ENCODE measurements at regions not wholly inside any gene's neighbourhood (a gene's known extent, or its start where the extent isn't known, plus 50 kb on each side); places are given as distances from the start of the nearest gene placed in this dataset.
"Not testable (repeated sequence)": the region's sequence is repeated elsewhere in the genome, so short reads cannot be mapped to it uniquely, and the experiment has no call there.

DNA sequence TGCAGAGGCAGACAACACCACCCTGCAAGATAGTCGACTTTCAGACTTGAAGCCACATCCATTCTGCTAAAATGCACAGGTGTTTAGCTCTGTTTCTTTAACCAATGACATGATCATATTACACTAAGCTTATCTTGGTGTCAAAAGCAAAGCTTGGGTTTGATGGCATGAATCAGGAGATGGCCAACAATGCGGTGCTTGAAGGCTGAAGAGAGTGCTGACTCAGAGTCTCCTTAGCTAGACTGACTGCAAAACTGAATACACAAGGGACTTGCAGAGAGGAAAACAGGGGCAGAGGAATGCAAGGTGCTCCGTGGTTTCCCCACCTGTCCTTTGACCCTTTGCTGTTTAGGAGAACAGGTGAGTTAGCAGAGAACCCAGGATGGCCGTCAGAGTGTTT, 262.6 kb downstream of the SIPA1L2 start:
- Mint-ChIP-seq H3K27ac (no peak overlapping the region), H3K9me3 (no peaks in the 10 kb centered on the region), H3K4me1 (no peaks in the 10 kb centered on the region), H3K36me3 (no peaks in the 10 kb centered on the region), H3K27me3 (peaks cover 3% of the 10 kb centered on the region), H3K4me3 (no peak overlapping the region)
- CTCF ChIA-PET: no interaction called here
- DNase-seq: no peak

- CTCF ChIA-PET: no interaction called here
- no peaks in the 10 kb centered on the region for H3K9me3 Mint-ChIP-seq
- H3K27me3 Mint-ChIP-seq: peaks cover 3% of the 10 kb centered on the region
These were observed 265.1 kb downstream of the SIPA1L2 start for GRCh38 chr1:232364654-232365382.

DNA sequence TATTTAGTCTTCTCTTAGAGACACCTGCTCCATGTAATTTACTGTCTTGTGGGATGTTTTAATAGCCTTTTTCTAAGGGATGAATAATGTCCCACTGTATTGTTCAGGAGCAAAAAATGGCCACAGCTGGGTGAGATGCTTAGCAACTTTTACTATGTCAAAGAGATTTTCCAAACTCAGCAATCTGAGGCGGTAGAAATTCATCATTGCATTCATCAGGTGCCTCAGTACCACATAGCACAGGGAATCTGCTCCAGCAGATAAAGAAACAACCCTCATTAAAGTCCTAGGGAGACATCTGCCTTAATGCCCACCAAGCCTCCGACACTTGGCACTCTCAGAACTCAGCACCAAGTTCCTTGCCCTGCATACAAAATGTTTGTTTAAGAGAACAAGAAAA, 266.9 kb downstream of the SIPA1L2 start:
- Mint-ChIP-seq H3K27me3 (peaks cover 3% of the 10 kb centered on the region), H3K4me3 (no peak overlapping the region), H3K27ac (no peak overlapping the region), H3K4me1 (no peaks in the 10 kb centered on the region), H3K9me3 (no peaks in the 10 kb centered on the region), H3K36me3 (no peaks in the 10 kb centered on the region)
- CTCF ChIA-PET: no interaction called here
- no peak for DNase-seq

More at GRCh38 chr1:232364654-232365382, 265.1 kb downstream of the SIPA1L2 start:
- H3K4me3 Mint-ChIP-seq: no peak overlapping the region
- no peak overlapping the region for H3K27ac Mint-ChIP-seq
- no peaks in the 10 kb centered on the region for H3K36me3 Mint-ChIP-seq
- no peaks in the 10 kb centered on the region for H3K4me1 Mint-ChIP-seq
- no peak for DNase-seq

- H3K27me3 Mint-ChIP-seq: peaks cover 3% of the 10 kb centered on the region
- H3K27ac Mint-ChIP-seq: no peak overlapping the region
- no peaks in the 10 kb centered on the region for H3K36me3 Mint-ChIP-seq
- no peak for DNase-seq
- no peak overlapping the region for H3K4me3 Mint-ChIP-seq
- CTCF ChIA-PET: no interaction called here
- no peaks in the 10 kb centered on the region for H3K4me1 Mint-ChIP-seq
- H3K9me3 Mint-ChIP-seq: no peaks in the 10 kb centered on the region
These were observed 272.5 kb downstream of the SIPA1L2 start for GRCh38 chr1:232357416-232357815.

DNA sequence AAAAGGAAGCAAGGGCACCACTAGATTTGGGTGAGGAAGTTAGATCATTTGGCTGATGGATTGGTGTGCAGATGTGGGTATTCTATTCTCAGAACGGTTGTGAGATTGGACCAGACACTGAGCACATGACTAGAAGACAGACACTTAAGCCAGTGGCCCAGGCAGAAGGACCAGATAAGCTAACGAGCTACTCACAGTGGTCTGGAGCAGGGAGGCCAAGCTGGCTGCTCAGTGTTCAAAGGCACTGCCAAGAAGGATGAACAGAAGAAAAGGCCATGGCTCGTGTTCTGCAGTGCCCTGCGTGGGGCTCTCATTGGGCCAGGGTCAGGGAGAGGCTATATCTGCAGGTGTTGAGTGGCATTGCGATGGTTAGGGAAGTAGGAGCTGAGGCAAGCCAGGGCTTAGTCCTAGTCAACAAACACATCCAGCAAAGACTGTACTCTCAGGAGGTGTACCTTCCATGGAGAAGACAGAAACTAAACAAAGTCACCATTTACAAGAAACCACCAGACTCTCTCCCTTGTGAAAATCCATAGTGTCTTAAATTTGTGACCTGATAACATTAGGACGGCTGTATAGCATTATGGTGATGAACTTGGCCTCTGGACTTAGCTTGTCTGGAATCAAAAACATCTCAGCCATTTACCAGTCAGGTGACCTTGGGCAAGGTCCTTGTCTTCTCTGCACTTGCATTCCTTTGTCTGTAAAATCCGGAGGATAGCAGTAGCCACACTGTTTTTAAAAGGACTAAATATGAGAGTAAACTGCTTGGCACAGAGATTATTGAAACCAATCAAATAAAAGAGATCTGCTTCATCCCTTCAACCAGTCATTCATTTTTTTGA, 274.5 kb downstream of the SIPA1L2 start:
- CTCF ChIA-PET: no interaction called here
- DNase-seq: no peak
- Mint-ChIP-seq H3K36me3 (no peaks in the 10 kb centered on the region), H3K27ac (no peak overlapping the region), H3K4me3 (no peak overlapping the region), H3K4me1 (no peaks in the 10 kb centered on the region), H3K27me3 (peaks cover 9% of the 10 kb centered on the region), H3K9me3 (no peaks in the 10 kb centered on the region)

DNA sequence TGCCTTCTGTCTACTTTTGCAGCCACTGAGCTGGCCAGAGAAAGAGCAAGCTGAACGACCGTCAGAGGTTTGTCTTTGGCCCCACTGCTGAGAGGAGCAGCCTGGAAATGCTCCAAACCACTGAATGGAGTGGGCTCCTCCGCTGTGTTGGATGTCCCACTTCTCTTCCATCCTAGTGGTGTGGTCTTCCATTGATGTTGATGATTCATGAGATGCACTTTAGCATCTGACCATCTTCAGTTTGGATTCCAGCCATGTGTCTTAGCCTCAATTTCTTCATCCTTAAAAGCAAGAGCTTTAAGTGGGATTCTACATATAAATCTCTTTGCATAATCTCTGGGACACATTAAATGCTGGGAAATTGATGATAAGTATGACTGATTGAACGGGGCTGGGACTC, 276.9 kb downstream of the SIPA1L2 start:
- Mint-ChIP-seq H3K4me3 (no peak overlapping the region), H3K4me1 (no peaks in the 10 kb centered on the region), H3K9me3 (no peaks in the 10 kb centered on the region), H3K27me3 (peaks cover 7% of the 10 kb centered on the region), H3K36me3 (no peaks in the 10 kb centered on the region), H3K27ac (no peak overlapping the region)
- DNase-seq: no peak
- CTCF ChIA-PET: no interaction called here

DNA sequence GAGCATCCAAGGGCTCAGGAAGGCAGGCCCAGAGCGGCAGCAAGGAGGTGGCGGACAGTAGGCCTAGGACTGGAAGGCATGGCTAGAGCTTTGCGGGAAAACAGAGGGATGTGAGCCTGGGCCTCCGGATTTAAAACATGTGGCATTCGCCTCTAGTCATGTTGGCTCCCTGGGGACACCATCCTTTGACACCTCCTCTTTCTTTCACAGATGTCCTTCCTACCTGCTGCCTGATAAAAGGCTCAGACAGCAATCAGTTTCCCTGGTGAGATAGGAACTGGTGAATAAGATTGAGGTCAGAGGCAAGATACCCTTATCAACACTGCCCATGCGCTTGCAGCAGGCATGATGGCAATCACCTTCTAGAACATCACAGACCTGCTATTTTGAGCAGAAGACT, 277.6 kb downstream of the SIPA1L2 start:
- CTCF ChIA-PET: no interaction called here
- H3K9me3 Mint-ChIP-seq: no peaks in the 10 kb centered on the region
- no peak overlapping the region for H3K27ac Mint-ChIP-seq
- DNase-seq: no peak
- H3K27me3 Mint-ChIP-seq: peaks cover 7% of the 10 kb centered on the region
- H3K4me3 Mint-ChIP-seq: no peak overlapping the region
- H3K4me1 Mint-ChIP-seq: no peaks in the 10 kb centered on the region
- no peaks in the 10 kb centered on the region for H3K36me3 Mint-ChIP-seq

- no peak overlapping the region for H3K4me3 Mint-ChIP-seq
These were observed 278.6 kb downstream of the SIPA1L2 start for GRCh38 chr1:232351335-232351734.

GRCh38 chr1:232346844-232347243, 283.1 kb downstream of the SIPA1L2 start:
- CTCF ChIA-PET: no interaction called here
- no peak overlapping the region for H3K27ac Mint-ChIP-seq
- H3K27me3 Mint-ChIP-seq: peaks cover 6% of the 10 kb centered on the region
- peaks cover 3% of the 10 kb centered on the region for H3K9me3 Mint-ChIP-seq
- no peak for DNase-seq
- no peaks in the 10 kb centered on the region for H3K4me1 Mint-ChIP-seq
- H3K4me3 Mint-ChIP-seq: no peak overlapping the region
- H3K36me3 Mint-ChIP-seq: no peaks in the 10 kb centered on the region

More at GRCh38 chr1:232351335-232351734, 278.6 kb downstream of the SIPA1L2 start:
- Mint-ChIP-seq H3K9me3 (no peaks in the 10 kb centered on the region), H3K27ac (no peak overlapping the region), H3K4me1 (no peaks in the 10 kb centered on the region), H3K36me3 (no peaks in the 10 kb centered on the region), H3K27me3 (peaks cover 11% of the 10 kb centered on the region)
- DNase-seq: no peak
- CTCF ChIA-PET: no interaction called here

- Mint-ChIP-seq H3K36me3 (no peaks in the 10 kb centered on the region), H3K27me3 (peaks cover 13% of the 10 kb centered on the region)
These were observed 285.0 kb downstream of the SIPA1L2 start for GRCh38 chr1:232344791-232345399.

GRCh38 chr1:232344186-232344585, 285.7 kb downstream of the SIPA1L2 start:
- H3K4me3 Mint-ChIP-seq, H3K36me3 Mint-ChIP-seq, H3K9me3 Mint-ChIP-seq, H3K27ac Mint-ChIP-seq, CTCF ChIA-PET, H3K4me1 Mint-ChIP-seq, DNase-seq: not testable (repeated sequence)
- H3K27me3 Mint-ChIP-seq: peaks cover 13% of the 10 kb centered on the region

More at GRCh38 chr1:232344791-232345399, 285.0 kb downstream of the SIPA1L2 start:
- Mint-ChIP-seq H3K4me3 (no peak overlapping the region), H3K4me1 (no peaks in the 10 kb centered on the region), H3K27ac (no peak overlapping the region), H3K9me3 (peaks cover 3% of the 10 kb centered on the region)
- CTCF ChIA-PET: no interaction called here
- no peak for DNase-seq

DNA sequence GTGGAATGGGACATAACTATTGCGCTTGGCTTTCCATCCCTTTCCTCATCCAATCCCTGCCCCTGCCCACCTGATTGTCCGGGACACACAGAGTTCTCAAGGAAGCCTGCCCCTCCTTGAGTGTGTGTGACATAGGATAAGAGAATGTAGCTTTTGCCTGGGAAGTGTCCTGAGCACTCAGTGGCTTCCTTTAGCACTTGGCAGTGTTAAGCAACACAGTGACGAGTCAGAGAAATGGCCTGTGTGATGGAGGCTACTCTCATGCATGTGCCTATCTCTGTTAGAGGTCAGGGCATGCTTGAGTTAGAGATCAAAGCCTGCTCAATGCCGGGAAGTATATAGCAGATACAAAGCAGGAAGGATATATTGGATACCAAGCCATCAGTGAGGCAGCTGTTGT, 289.5 kb downstream of the SIPA1L2 start:
- Mint-ChIP-seq H3K9me3 (peaks cover 5% of the 10 kb centered on the region), H3K4me3 (no peak overlapping the region), H3K36me3 (no peaks in the 10 kb centered on the region), H3K27me3 (peaks cover 42% of the 10 kb centered on the region), H3K27ac (no peak overlapping the region), H3K4me1 (peaks cover 7% of the 10 kb centered on the region)
- no peak for DNase-seq
- CTCF ChIA-PET: interaction anchor here (0.6 kb wide), 1 partner anchor 862 kb away, joined by 3 read pairs; no protein-coding TSS in a partner anchor

- peaks cover 55% of the 10 kb centered on the region for H3K27me3 Mint-ChIP-seq
- H3K27ac Mint-ChIP-seq: no peak overlapping the region
- H3K36me3 Mint-ChIP-seq: peaks cover 3% of the 10 kb centered on the region
- CTCF ChIA-PET: no interaction called here
- H3K9me3 Mint-ChIP-seq: peaks cover 12% of the 10 kb centered on the region
- DNase-seq: no peak
- H3K4me1 Mint-ChIP-seq: peaks cover 21% of the 10 kb centered on the region
- H3K4me3 Mint-ChIP-seq: no peak overlapping the region
These were observed 290.9 kb downstream of the SIPA1L2 start for GRCh38 chr1:232339073-232339472.

GRCh38 chr1:232335741-232336293, 294.1 kb downstream of the SIPA1L2 start:
- peaks cover 21% of the 10 kb centered on the region for H3K4me1 Mint-ChIP-seq
- no peak for DNase-seq
- CTCF ChIA-PET: interaction anchor here (0.7 to 2.3 kb wide), 3 partner anchors 9 to 885 kb away, joined by 3 to 6 read pairs (median 4); no protein-coding TSS in a partner anchor
- H3K27me3 Mint-ChIP-seq: peaks cover 61% of the 10 kb centered on the region
- H3K9me3 Mint-ChIP-seq: peaks cover 17% of the 10 kb centered on the region
- no peak overlapping the region for H3K4me3 Mint-ChIP-seq
- no peak overlapping the region for H3K27ac Mint-ChIP-seq
- peaks cover 4% of the 10 kb centered on the region for H3K36me3 Mint-ChIP-seq

Measured in activated naive CD4-positive, alpha-beta T cell treated with anti-CD3 and anti-CD28 coated beads, Interleukin-2, amount 10 ng/mL, durations not matched to agents 7 days and 5 days (primary cell).